ENCODE measurements at regions not wholly inside any gene's neighbourhood (a gene's known extent, or its start where the extent isn't known, plus 50 kb on each side); places are given as distances from the start of the nearest gene placed in this dataset.

DNA sequence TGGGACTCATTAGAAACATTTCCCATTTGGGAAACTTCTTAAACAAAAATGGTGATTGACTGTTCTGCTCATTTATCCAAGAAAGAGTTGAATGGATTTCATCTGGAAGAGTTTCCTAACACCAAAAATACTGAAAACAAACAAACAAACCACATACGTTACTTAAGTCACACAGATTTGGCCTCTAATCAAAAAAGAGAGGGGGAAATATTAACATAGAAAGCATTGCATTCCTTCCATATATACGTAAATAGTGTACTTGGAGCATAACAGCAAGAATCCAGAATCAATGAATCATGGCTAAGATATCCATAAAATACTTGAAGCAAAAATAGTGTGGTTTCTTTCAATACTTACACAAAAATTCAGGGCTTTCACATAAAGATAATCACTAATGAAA is 189.8 kb upstream of the MAP3K1 start:
- BruUV-seq (replicated peaks), result no TSS peak
- DNase-seq (ENCODE audit: low spot score) (no peak), ATAC-seq (no peak), FAIRE-seq (no peak)
- ChIA-PET POLR2A (no interaction called here), CTCF (ENCODE audit: low intra/inter-chr PET ratio, low total read pairs) (no interaction called here)
- no peaks in the 10 kb centered on the region for H3K36me3 ChIP-seq (replicated peaks in 1 of 2; ENCODE audit: control insufficient read depth in 1 of 2, insufficient read depth in 2 of 2, low read length in 2 of 2)
- no peak overlapping the region for H3K9ac ChIP-seq (ENCODE audit: insufficient read depth, low read depth, low read length)
- H3K4me1 ChIP-seq (ENCODE audit: insufficient read depth, low read length), result peaks cover 8% of the 10 kb centered on the region
- WGBS (ENCODE audit: low lambda C conversion rate), result 21% methylated on average over 2 of the region's 2 CpGs
- TF ChIP-seq, protein P1, sequence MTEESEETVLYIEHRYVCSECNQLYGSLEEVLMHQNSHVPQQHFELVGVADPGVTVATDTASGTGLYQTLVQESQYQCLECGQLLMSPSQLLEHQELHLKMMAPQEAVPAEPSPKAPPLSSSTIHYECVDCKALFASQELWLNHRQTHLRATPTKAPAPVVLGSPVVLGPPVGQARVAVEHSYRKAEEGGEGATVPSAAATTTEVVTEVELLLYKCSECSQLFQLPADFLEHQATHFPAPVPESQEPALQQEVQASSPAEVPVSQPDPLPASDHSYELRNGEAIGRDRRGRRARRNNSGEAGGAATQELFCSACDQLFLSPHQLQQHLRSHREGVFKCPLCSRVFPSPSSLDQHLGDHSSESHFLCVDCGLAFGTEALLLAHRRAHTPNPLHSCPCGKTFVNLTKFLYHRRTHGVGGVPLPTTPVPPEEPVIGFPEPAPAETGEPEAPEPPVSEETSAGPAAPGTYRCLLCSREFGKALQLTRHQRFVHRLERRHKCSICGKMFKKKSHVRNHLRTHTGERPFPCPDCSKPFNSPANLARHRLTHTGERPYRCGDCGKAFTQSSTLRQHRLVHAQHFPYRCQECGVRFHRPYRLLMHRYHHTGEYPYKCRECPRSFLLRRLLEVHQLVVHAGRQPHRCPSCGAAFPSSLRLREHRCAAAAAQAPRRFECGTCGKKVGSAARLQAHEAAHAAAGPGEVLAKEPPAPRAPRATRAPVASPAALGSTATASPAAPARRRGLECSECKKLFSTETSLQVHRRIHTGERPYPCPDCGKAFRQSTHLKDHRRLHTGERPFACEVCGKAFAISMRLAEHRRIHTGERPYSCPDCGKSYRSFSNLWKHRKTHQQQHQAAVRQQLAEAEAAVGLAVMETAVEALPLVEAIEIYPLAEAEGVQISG (CRISPR knock-in tag; IDR thresholded peaks at IDR 0.05), result no peak
- TF ChIP-seq HDAC2 (CRISPR knock-in tag; IDR thresholded peaks at IDR 0.05) (no peak), ZNF598 (CRISPR knock-in tag; IDR thresholded peaks at IDR 0.05; ENCODE audit: borderline replicate concordance) (no peak), GATAD2A (CRISPR knock-in tag; IDR thresholded peaks at IDR 0.05) (no peak), ZNF101 (CRISPR knock-in tag; IDR thresholded peaks at IDR 0.05; ENCODE audit: borderline replicate concordance, low read depth) (no peak), ZNF44 (CRISPR knock-in tag; IDR thresholded peaks at IDR 0.05) (no peak), CBX2 (IDR thresholded peaks at IDR 0.05; ENCODE audit: low read depth, low read length) (no peak), CBX2 (CRISPR knock-in tag; IDR thresholded peaks at IDR 0.05; ENCODE audit: low read depth) (no peak)
- TF ChIP-seq, protein P2, sequence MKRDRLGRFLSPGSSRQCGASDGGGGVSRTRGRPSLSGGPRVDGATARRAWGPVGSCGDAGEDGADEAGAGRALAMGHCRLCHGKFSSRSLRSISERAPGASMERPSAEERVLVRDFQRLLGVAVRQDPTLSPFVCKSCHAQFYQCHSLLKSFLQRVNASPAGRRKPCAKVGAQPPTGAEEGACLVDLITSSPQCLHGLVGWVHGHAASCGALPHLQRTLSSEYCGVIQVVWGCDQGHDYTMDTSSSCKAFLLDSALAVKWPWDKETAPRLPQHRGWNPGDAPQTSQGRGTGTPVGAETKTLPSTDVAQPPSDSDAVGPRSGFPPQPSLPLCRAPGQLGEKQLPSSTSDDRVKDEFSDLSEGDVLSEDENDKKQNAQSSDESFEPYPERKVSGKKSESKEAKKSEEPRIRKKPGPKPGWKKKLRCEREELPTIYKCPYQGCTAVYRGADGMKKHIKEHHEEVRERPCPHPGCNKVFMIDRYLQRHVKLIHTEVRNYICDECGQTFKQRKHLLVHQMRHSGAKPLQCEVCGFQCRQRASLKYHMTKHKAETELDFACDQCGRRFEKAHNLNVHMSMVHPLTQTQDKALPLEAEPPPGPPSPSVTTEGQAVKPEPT (CRISPR knock-in tag; IDR thresholded peaks at IDR 0.05; ENCODE audit: low read depth), result no peak
- TF ChIP-seq, protein P3, sequence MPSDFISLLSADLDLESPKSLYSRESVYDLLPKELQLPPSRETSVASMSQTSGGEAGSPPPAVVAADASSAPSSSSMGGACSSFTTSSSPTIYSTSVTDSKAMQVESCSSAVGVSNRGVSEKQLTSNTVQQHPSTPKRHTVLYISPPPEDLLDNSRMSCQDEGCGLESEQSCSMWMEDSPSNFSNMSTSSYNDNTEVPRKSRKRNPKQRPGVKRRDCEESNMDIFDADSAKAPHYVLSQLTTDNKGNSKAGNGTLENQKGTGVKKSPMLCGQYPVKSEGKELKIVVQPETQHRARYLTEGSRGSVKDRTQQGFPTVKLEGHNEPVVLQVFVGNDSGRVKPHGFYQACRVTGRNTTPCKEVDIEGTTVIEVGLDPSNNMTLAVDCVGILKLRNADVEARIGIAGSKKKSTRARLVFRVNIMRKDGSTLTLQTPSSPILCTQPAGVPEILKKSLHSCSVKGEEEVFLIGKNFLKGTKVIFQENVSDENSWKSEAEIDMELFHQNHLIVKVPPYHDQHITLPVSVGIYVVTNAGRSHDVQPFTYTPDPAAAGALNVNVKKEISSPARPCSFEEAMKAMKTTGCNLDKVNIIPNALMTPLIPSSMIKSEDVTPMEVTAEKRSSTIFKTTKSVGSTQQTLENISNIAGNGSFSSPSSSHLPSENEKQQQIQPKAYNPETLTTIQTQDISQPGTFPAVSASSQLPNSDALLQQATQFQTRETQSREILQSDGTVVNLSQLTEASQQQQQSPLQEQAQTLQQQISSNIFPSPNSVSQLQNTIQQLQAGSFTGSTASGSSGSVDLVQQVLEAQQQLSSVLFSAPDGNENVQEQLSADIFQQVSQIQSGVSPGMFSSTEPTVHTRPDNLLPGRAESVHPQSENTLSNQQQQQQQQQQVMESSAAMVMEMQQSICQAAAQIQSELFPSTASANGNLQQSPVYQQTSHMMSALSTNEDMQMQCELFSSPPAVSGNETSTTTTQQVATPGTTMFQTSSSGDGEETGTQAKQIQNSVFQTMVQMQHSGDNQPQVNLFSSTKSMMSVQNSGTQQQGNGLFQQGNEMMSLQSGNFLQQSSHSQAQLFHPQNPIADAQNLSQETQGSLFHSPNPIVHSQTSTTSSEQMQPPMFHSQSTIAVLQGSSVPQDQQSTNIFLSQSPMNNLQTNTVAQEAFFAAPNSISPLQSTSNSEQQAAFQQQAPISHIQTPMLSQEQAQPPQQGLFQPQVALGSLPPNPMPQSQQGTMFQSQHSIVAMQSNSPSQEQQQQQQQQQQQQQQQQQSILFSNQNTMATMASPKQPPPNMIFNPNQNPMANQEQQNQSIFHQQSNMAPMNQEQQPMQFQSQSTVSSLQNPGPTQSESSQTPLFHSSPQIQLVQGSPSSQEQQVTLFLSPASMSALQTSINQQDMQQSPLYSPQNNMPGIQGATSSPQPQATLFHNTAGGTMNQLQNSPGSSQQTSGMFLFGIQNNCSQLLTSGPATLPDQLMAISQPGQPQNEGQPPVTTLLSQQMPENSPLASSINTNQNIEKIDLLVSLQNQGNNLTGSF (CRISPR knock-in tag; IDR thresholded peaks at IDR 0.05), result no peak
- no peak overlapping the region for H3K27ac ChIP-seq (ENCODE audit: extremely low read length, insufficient read depth, low read length)
- H3K79me2 ChIP-seq (ENCODE audit: insufficient read depth, low read length), result no peaks in the 10 kb centered on the region
- in situ Hi-C loops (cut with HindIII; ENCODE audit: extremely low pct_ligation_motif_present, low pct_unique_long_range_greater_than_20kb), result no loop called here
- H3K4me3 ChIP-seq (replicated peaks in 1 of 3; ENCODE audit: insufficient read depth in 1 of 3, low read depth in 2 of 3, low read length in 3 of 3), result no peak overlapping the region
- no peaks in the 10 kb centered on the region for H4K20me1 ChIP-seq (ENCODE audit: insufficient read depth, low read length)
- no peak overlapping the region for H2AFZ ChIP-seq (ENCODE audit: low read length)
- H3K9me3 ChIP-seq (ENCODE audit: low read length), result peaks cover 19% of the 10 kb centered on the region
- H3K4me2 ChIP-seq (ENCODE audit: low read depth, low read length), result no peak overlapping the region
- intact Hi-C loops (cut with micrococcal nuclease; ENCODE audit: unreplicated experiment), result no loop called here
- H3K27me3 ChIP-seq (ENCODE audit: control insufficient read depth in 1 of 2, insufficient read depth in 2 of 2, low read length in 2 of 2), result no peaks in the 10 kb centered on the region

Measured in HepG2 (cell line).